ENCODE measurements at regions not wholly inside any gene's neighbourhood (a gene's known extent, or its start where the extent isn't known, plus 50 kb on each side); places are given as distances from the start of the nearest gene placed in this dataset.

GRCh38 chr13:75050419-75051046, 431.4 kb downstream of the TBC1D4 start:
- no peak for DNase-seq (ENCODE audit: low read depth)

- no peak for DNase-seq (ENCODE audit: low read depth)
Observed at GRCh38 chr13:75049735-75050335, 432.1 kb downstream of the TBC1D4 start.

GRCh38 chr13:75042807-75043206, 439.2 kb downstream of the TBC1D4 start:
- DNase-seq (ENCODE audit: low read depth), result no peak

GRCh38 chr13:75038393-75039113, 443.4 kb downstream of the TBC1D4 start:
- DNase-seq (ENCODE audit: low read depth), result no peak

GRCh38 chr13:75025956-75026355, 456.0 kb downstream of the TBC1D4 start:
- no peak for DNase-seq (ENCODE audit: low read depth)

- no peak for DNase-seq (ENCODE audit: low read depth)
Observed at GRCh38 chr13:75024602-75025001, 457.4 kb downstream of the TBC1D4 start.

GRCh38 chr13:75023609-75024008, 458.4 kb downstream of the TBC1D4 start:
- DNase-seq (ENCODE audit: low read depth), result no peak

GRCh38 chr13:75021151-75021550, 460.8 kb downstream of the TBC1D4 start:
- DNase-seq (ENCODE audit: low read depth), result no peak

- DNase-seq (ENCODE audit: low read depth), result no peak
Observed at GRCh38 chr13:75016225-75016624, 465.7 kb downstream of the TBC1D4 start.

- no peak for DNase-seq (ENCODE audit: low read depth)
Observed at GRCh38 chr13:75013818-75014217, 468.2 kb downstream of the TBC1D4 start.

- no peak for DNase-seq (ENCODE audit: low read depth)
Observed at GRCh38 chr13:75010941-75011340, 471.0 kb downstream of the TBC1D4 start.

- no peak for DNase-seq (ENCODE audit: low read depth)
Observed at GRCh38 chr13:75008926-75009325, 473.0 kb downstream of the TBC1D4 start.

- no peak for DNase-seq (ENCODE audit: low read depth)
Observed at GRCh38 chr13:74990992-74991391, 491.0 kb downstream of the TBC1D4 start.

GRCh38 chr13:74987124-74987690, 494.8 kb downstream of the TBC1D4 start:
- no peak for DNase-seq (ENCODE audit: low read depth)

GRCh38 chr13:74986609-74987008, 495.4 kb downstream of the TBC1D4 start:
- no peak for DNase-seq (ENCODE audit: low read depth)

GRCh38 chr13:74979703-74980102, 502.3 kb downstream of the TBC1D4 start:
- DNase-seq (ENCODE audit: low read depth), result no peak

GRCh38 chr13:74978591-74978990, 503.4 kb downstream of the TBC1D4 start:
- DNase-seq (ENCODE audit: low read depth), result no peak

GRCh38 chr13:74977498-74977897, 504.5 kb downstream of the TBC1D4 start:
- DNase-seq (ENCODE audit: low read depth), result no peak

GRCh38 chr13:74975111-74975510, 506.9 kb downstream of the TBC1D4 start:
- no peak for DNase-seq (ENCODE audit: low read depth)

GRCh38 chr13:74973935-74974879, 507.8 kb downstream of the TBC1D4 start:
- DNase-seq (ENCODE audit: low read depth), result no peak

GRCh38 chr13:74969419-74969818, 512.5 kb downstream of the TBC1D4 start:
- no peak for DNase-seq (ENCODE audit: low read depth)
